Calu3 (cell line): ENCODE measurements at regions not wholly inside any gene's neighbourhood (a gene's known extent, or its start where the extent isn't known, plus 50 kb on each side); places are given as distances from the start of the nearest gene placed in this dataset.

Source experiments
- BruUV-seq: library from RNA; stranded (reverse); fragments of 400-500 nt; replicated peaks from 2 replicates; lab custom pipeline; 2021; lab: Mats Ljungman, UMichigan
- CTCF ChIA-PET: fragments of 300-600 bp; sonication (Branson Sonifier 250); formaldehyde crosslinking; loops from one replicate; lab custom pipeline; 2022; ENCODE audit warnings: antibody characterized with exemption; lab: Charles Lee
- DNase-seq: peaks from one replicate; pipeline ENCODE4 v3.0.0; 2022
- H3K27ac Mint-ChIP-seq: one replicate; pipeline ENCODE4 v1.8.0; 2022; ENCODE audit warnings: mixed read lengths; ENCODE audit not compliant: unreplicated experiment
- H3K27me3 Mint-ChIP-seq: one replicate; pipeline ENCODE4 v1.8.0; 2022; ENCODE audit warnings: mixed read lengths; ENCODE audit not compliant: unreplicated experiment
- H3K36me3 Mint-ChIP-seq: one replicate; pipeline ENCODE4 v1.8.0; 2022; ENCODE audit warnings: mild to moderate bottlenecking, moderate library complexity, mixed read lengths; ENCODE audit not compliant: insufficient read depth, unreplicated experiment
- H3K4me1 Mint-ChIP-seq: one replicate; pipeline ENCODE4 v1.8.0; 2022; ENCODE audit warnings: mild to moderate bottlenecking, low read depth, mixed read lengths; ENCODE audit not compliant: unreplicated experiment
- H3K4me3 Mint-ChIP-seq: one replicate; pipeline ENCODE4 v1.8.0; 2022; ENCODE audit warnings: mild to moderate bottlenecking, low read depth, moderate library complexity, mixed read lengths; ENCODE audit not compliant: unreplicated experiment
- H3K9me3 Mint-ChIP-seq: one replicate; pipeline ENCODE4 v1.8.0; 2022; ENCODE audit warnings: low read depth, mixed read lengths; ENCODE audit not compliant: unreplicated experiment
- intact Hi-C: fragments of 100-400 bp; cut with micrococcal nuclease; formaldehyde crosslinking; loops from one replicate; pipeline ENCODE4 v1.10.0; 2022; ENCODE audit not compliant: unreplicated experiment
- TF ChIP-seq, protein P1 (sequence below): fragments of 200-600 bp; IDR thresholded peaks from one replicate; pipeline ENCODE4 v1.8.0; 2022; ENCODE audit warnings: antibody characterized with exemption; ENCODE audit not compliant: unreplicated experiment

DNA sequence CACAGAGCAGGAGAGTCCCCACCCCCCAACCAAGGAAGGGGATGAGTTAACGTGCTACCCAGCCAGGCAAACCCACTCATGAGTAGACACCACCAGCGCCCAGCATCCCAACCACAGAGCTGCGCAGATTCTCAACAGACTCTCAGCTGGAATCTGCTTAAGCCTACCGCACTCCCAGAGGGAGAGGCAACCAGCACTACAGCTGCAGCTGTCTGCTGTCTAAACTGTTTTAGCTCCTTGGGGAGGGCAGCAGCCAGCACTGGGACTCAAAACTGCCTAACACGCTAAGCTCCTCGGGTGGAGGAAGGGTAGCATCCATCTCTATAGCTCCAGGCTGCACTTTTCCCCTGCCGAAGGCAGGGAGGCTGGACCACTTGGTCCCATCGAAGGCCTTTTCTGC is 539.8 kb downstream of the EPHA7 start:
- no TSS peak for BruUV-seq

DNA sequence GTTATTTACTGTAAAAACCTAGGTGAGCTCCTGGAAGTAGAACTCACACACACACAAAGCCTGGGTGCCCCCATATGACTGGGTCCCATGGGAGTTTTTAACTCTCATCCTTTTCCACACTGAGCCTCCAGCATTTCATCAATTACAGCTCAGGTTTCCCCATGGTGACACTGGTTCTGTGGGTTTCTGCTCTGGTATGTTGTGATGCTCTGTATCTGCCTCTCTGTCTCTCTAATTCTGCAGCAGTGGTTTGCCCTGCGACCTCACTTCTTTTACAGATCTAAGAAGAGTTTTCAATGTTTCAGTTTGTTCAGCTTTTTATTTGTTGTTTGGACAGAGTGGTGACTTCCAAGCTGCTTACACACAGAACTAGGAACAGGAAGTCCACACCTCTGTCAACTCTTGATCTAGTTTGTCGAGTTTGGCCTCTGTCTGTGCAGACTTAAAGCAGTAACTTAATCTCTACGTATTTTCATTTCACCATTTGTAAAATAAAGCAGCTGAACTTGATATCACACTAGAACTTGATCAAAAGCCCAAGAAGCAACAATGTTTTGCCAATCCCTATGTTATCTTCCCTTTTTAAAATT is 554.3 kb downstream of the EPHA7 start:
- Mint-ChIP-seq H3K27ac (no peak overlapping the region), H3K36me3 (no peaks in the 10 kb centered on the region), H3K4me1 (no peaks in the 10 kb centered on the region), H3K4me3 (no peak overlapping the region), H3K27me3 (no peaks in the 10 kb centered on the region), H3K9me3 (peaks cover 5% of the 10 kb centered on the region)
- CTCF ChIA-PET = no interaction called here
- DNase-seq = no peak
- TF ChIP-seq, protein P1, sequence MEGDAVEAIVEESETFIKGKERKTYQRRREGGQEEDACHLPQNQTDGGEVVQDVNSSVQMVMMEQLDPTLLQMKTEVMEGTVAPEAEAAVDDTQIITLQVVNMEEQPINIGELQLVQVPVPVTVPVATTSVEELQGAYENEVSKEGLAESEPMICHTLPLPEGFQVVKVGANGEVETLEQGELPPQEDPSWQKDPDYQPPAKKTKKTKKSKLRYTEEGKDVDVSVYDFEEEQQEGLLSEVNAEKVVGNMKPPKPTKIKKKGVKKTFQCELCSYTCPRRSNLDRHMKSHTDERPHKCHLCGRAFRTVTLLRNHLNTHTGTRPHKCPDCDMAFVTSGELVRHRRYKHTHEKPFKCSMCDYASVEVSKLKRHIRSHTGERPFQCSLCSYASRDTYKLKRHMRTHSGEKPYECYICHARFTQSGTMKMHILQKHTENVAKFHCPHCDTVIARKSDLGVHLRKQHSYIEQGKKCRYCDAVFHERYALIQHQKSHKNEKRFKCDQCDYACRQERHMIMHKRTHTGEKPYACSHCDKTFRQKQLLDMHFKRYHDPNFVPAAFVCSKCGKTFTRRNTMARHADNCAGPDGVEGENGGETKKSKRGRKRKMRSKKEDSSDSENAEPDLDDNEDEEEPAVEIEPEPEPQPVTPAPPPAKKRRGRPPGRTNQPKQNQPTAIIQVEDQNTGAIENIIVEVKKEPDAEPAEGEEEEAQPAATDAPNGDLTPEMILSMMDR = no peak
- intact Hi-C loops = no loop called here
- no TSS peak for BruUV-seq

More for the DNA sequence above, 539.8 kb downstream of the EPHA7 start:
- intact Hi-C loops = no loop called here
- no peak for DNase-seq
- Mint-ChIP-seq H3K4me3 (no peak overlapping the region), H3K27ac (no peak overlapping the region), H3K4me1 (no peaks in the 10 kb centered on the region), H3K27me3 (no peaks in the 10 kb centered on the region), H3K9me3 (peaks cover 19% of the 10 kb centered on the region), H3K36me3 (no peaks in the 10 kb centered on the region)
- TF ChIP-seq, protein P1 = no peak
- CTCF ChIA-PET = no interaction called here

DNA sequence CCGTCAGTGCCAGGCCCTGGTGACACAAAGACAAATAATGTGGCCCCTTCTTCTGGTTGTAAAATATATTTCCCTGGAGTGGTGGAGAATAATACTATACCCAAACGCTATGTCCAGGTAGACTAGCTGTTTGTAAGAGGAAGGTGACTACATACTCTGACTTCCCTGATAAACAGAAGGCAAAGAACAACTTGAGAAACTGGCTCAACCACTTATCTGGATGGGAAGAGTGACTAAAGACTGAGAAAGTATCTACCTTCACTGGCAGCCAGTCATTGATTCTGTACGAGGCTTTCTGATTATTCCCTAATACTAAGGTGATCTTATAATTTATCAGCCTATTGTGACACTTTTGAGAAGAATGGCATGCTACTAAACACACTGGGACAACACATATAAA is 569.7 kb downstream of the EPHA7 start:
- Mint-ChIP-seq H3K27me3 (no peaks in the 10 kb centered on the region), H3K27ac (no peak overlapping the region), H3K36me3 (no peaks in the 10 kb centered on the region), H3K4me3 (no peak overlapping the region), H3K4me1 (no peaks in the 10 kb centered on the region), H3K9me3 (peaks cover 6% of the 10 kb centered on the region)
- intact Hi-C loops = no loop called here
- TF ChIP-seq, protein P1 = no peak
- DNase-seq = no peak
- CTCF ChIA-PET = no interaction called here
- no TSS peak for BruUV-seq

DNA sequence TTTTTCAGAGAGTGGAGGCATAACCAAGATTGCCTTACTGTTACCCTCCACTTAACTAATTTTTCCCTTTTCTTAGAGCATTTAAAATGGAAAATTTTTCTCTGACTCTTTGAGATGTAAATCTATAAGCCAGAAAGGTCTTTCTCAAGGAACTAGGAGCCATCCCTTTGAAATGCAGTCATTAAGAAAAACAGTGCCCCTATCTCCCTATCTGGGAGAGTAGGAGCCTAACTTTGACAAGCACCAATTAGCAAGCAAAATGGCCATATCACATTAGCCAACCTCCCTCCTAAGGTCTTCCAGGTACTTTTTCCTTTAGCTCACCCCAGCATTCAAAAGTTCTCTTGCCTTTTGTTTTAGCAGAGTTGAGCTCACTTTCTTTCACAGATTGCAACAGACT is 570.5 kb downstream of the EPHA7 start:
- Mint-ChIP-seq H3K27me3 (no peaks in the 10 kb centered on the region), H3K4me3 (no peak overlapping the region), H3K36me3 (no peaks in the 10 kb centered on the region), H3K27ac (no peak overlapping the region), H3K4me1 (no peaks in the 10 kb centered on the region), H3K9me3 (peaks cover 6% of the 10 kb centered on the region)
- no TSS peak for BruUV-seq
- TF ChIP-seq, protein P1 = no peak
- CTCF ChIA-PET = no interaction called here
- intact Hi-C loops = no loop called here
- no peak for DNase-seq
